Activated T-cell treated with anti-CD3 and anti-CD28 coated beads, Interleukin-2, amount 50 U/mL, for 24 hours (primary cell): ENCODE measurements at regions not wholly inside any gene's neighbourhood (a gene's known extent, or its start where the extent isn't known, plus 50 kb on each side); places are given as distances from the start of the nearest gene placed in this dataset.
"Not testable (repeated sequence)": the region's sequence is repeated elsewhere in the genome, so short reads cannot be mapped to it uniquely, and the experiment has no call there.

Experiments used
- DNase-seq: peaks from one replicate; pipeline ENCODE4 v3.0.0-alpha.2; 2020
- H3K27ac Mint-ChIP-seq: 2 replicates; pipeline ENCODE4 v1.8.0; 2020; ENCODE audit warnings: mild to moderate bottlenecking, mixed read lengths
- H3K27me3 Mint-ChIP-seq: 2 replicates; pipeline ENCODE4 v1.8.0; 2020; ENCODE audit warnings: mixed read lengths
- H3K36me3 Mint-ChIP-seq: 2 replicates; pipeline ENCODE4 v1.8.0; 2020; ENCODE audit warnings: low read depth, mixed read lengths
- H3K4me1 Mint-ChIP-seq: 2 replicates; pipeline ENCODE4 v1.8.0; 2020; ENCODE audit warnings: low read depth, mixed read lengths
- H3K4me3 Mint-ChIP-seq: 2 replicates; pipeline ENCODE4 v1.8.0; 2020; ENCODE audit warnings: mild to moderate bottlenecking, moderate library complexity, mixed read lengths
- H3K9me3 Mint-ChIP-seq: 2 replicates; pipeline ENCODE4 v1.8.0; 2020; ENCODE audit warnings: mixed read lengths

- no peaks in the 10 kb centered on the region for H3K36me3 Mint-ChIP-seq
- H3K27ac Mint-ChIP-seq, result no peak overlapping the region
- no peak overlapping the region for H3K4me3 Mint-ChIP-seq
- H3K4me1 Mint-ChIP-seq, result no peaks in the 10 kb centered on the region
- peaks cover 14% of the 10 kb centered on the region for H3K9me3 Mint-ChIP-seq
- DNase-seq, result no peak
- H3K27me3 Mint-ChIP-seq, result no peaks in the 10 kb centered on the region
These were observed 209.6 kb downstream of the RPRM start for GRCh38 chr2:153268941-153269461.

DNA sequence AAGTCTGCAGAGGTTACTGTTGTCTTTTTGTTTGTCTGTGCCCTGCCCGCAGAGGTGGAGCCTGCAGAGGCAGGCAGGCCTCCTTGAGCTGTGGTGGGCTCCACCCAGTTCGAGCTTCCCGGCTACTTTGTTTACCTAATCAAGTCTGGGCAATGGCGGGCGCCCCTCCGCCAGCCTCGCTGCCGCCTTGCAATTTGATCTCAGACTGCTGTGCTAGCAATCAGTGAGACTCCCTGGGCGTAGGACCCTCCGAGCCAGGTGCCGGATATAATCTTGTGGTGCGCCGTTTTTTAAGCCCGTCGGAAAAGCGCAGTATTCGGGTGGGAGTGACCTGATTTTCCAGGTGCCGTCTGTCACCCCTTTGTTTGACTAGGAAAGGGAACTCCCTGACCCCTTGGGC is 221.7 kb downstream of the RPRM start:
- not testable (repeated sequence) for H3K27me3 Mint-ChIP-seq, H3K4me1 Mint-ChIP-seq, H3K9me3 Mint-ChIP-seq, H3K36me3 Mint-ChIP-seq, DNase-seq, H3K4me3 Mint-ChIP-seq, H3K27ac Mint-ChIP-seq

- H3K27ac Mint-ChIP-seq, H3K27me3 Mint-ChIP-seq, DNase-seq, H3K4me3 Mint-ChIP-seq, H3K36me3 Mint-ChIP-seq, H3K4me1 Mint-ChIP-seq: not testable (repeated sequence)
- H3K9me3 Mint-ChIP-seq, result peaks cover 16% of the 10 kb centered on the region
These were observed 231.9 kb downstream of the RPRM start for GRCh38 chr2:153246636-153247035.

GRCh38 chr2:153235516-153235915 is 243.0 kb downstream of the RPRM start:
- Mint-ChIP-seq H3K4me1 (peaks cover 20% of the 10 kb centered on the region), H3K36me3 (no peaks in the 10 kb centered on the region), H3K27me3 (no peaks in the 10 kb centered on the region), H3K4me3 (no peak overlapping the region), H3K9me3 (no peaks in the 10 kb centered on the region), H3K27ac (peak overlapping the region; percentile 28)
- no peak for DNase-seq

DNA sequence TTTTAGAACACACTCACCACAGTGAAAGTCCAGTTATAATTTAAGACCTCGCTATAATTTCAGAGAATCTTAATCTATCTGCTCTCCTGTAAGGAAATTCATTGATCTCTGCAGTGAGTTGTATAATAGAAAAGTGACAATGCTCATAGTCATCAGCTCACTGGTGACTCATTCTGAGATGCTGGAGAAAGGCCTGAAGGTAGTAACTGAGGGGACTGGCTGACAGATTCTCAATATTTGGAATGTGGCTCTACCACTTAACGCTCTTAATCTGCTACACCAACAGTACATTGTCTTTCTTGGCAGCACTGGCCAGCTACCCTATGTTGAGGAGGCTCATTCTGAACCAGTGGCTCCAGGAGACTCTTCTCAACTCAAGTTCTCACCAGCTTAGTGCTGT is 246.1 kb downstream of the RPRM start:
- no peak overlapping the region for H3K27ac Mint-ChIP-seq
- H3K9me3 Mint-ChIP-seq, result peaks cover 2% of the 10 kb centered on the region
- no peak for DNase-seq
- H3K4me1 Mint-ChIP-seq, result peaks cover 20% of the 10 kb centered on the region
- no peaks in the 10 kb centered on the region for H3K27me3 Mint-ChIP-seq
- no peaks in the 10 kb centered on the region for H3K36me3 Mint-ChIP-seq
- H3K4me3 Mint-ChIP-seq, result no peak overlapping the region

- peaks cover 18% of the 10 kb centered on the region for H3K4me1 Mint-ChIP-seq
- H3K9me3 Mint-ChIP-seq, result peaks cover 11% of the 10 kb centered on the region
- H3K36me3 Mint-ChIP-seq, result no peaks in the 10 kb centered on the region
- no peak for DNase-seq
- no peak overlapping the region for H3K27ac Mint-ChIP-seq
- H3K4me3 Mint-ChIP-seq, result no peak overlapping the region
- no peaks in the 10 kb centered on the region for H3K27me3 Mint-ChIP-seq
These were observed 247.6 kb downstream of the RPRM start for GRCh38 chr2:153230977-153231376.

DNA sequence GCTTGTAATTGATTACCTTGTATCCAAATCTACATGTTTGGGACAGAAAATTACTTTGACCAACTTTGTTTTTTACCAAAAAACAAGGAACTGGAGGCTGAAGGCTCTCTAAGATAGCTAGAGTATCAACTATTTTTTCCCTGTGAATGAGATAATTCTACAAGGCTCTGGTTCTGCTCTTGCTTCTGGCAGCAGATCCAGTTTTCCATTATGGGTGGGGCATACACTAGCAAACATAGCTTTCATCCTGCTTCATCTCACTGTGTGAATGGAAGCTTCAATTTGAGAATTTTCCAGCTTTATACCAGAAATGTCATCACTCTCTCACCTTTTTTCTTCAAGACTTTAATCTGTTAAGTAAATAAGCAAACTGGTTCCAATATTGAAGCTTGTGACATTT is 249.7 kb downstream of the RPRM start:
- H3K9me3 Mint-ChIP-seq, result peaks cover 17% of the 10 kb centered on the region
- H3K27me3 Mint-ChIP-seq, result no peaks in the 10 kb centered on the region

DNA sequence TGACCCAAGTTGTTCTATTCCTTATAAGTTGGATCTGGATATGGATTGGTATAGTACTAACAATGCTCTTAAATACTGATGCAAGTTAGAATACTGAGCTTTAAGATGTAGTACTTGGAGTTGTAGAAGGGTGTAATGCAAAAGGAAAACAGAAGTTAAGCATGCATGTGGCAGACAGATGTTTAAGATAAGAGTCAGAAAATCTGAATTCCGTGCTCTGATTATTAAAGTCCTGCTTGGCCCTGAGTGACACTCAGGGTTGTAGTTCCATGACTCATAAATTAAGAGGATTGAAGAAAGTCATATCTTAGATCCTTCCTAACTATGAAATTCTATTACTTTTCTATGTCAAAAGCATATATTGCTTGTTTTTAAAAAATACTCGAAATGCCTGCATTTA is 250.6 kb downstream of the RPRM start:
- Mint-ChIP-seq H3K27me3 (no peaks in the 10 kb centered on the region), H3K4me1 (no peaks in the 10 kb centered on the region), H3K27ac (no peak overlapping the region), H3K36me3 (no peaks in the 10 kb centered on the region), H3K4me3 (no peak overlapping the region), H3K9me3 (peaks cover 18% of the 10 kb centered on the region)
- no peak for DNase-seq

More for the DNA sequence above, 249.7 kb downstream of the RPRM start:
- H3K36me3 Mint-ChIP-seq, result no peaks in the 10 kb centered on the region
- H3K4me1 Mint-ChIP-seq, result no peaks in the 10 kb centered on the region
- DNase-seq, result no peak
- H3K4me3 Mint-ChIP-seq, result no peak overlapping the region
- H3K27ac Mint-ChIP-seq, result no peak overlapping the region

GRCh38 chr2:153222231-153223165 is 256.1 kb downstream of the RPRM start:
- H3K27me3 Mint-ChIP-seq, result no peaks in the 10 kb centered on the region
- no peaks in the 10 kb centered on the region for H3K36me3 Mint-ChIP-seq
- H3K4me3 Mint-ChIP-seq, result no peak overlapping the region
- H3K9me3 Mint-ChIP-seq, result peaks cover 16% of the 10 kb centered on the region
- H3K4me1 Mint-ChIP-seq, result no peaks in the 10 kb centered on the region
- DNase-seq, result no peak
- H3K27ac Mint-ChIP-seq, result no peak overlapping the region

DNA sequence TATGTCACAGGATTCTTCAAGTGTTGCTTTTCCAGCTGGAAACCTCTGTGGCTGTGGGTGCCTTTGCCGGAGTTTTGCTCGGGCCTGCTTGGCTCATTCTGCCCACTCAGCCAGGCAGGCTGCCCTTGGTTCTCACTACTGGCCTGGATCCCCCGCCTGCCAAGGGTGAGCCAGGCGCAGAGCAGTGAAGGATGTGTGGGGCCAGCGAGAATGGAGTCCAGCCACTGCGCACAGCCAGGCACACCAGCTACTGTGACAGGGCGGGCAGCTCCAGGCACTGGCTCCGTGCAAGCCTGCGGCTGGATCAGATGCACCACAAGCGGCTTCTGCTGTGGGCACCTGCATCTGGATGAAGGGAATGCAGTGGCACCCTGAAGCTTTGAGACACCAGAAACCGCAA is 257.1 kb downstream of the RPRM start:
- no peak overlapping the region for H3K4me3 Mint-ChIP-seq
- H3K27ac Mint-ChIP-seq, result no peak overlapping the region
- H3K36me3 Mint-ChIP-seq, result no peaks in the 10 kb centered on the region

GRCh38 chr2:153221087-153221486 is 257.5 kb downstream of the RPRM start:
- H3K36me3 Mint-ChIP-seq, result no peaks in the 10 kb centered on the region
- no peaks in the 10 kb centered on the region for H3K4me1 Mint-ChIP-seq
- peaks cover 7% of the 10 kb centered on the region for H3K9me3 Mint-ChIP-seq
- H3K27ac Mint-ChIP-seq, result no peak overlapping the region
- H3K4me3 Mint-ChIP-seq, result no peak overlapping the region
- DNase-seq, result no peak
- no peaks in the 10 kb centered on the region for H3K27me3 Mint-ChIP-seq

More for the DNA sequence above, 257.1 kb downstream of the RPRM start:
- Mint-ChIP-seq H3K9me3 (peaks cover 8% of the 10 kb centered on the region), H3K4me1 (no peaks in the 10 kb centered on the region), H3K27me3 (no peaks in the 10 kb centered on the region)
- no peak for DNase-seq

- Mint-ChIP-seq H3K27me3 (no peaks in the 10 kb centered on the region), H3K27ac (no peak overlapping the region), H3K4me3 (no peak overlapping the region), H3K9me3 (no peaks in the 10 kb centered on the region), H3K4me1 (no peaks in the 10 kb centered on the region), H3K36me3 (no peaks in the 10 kb centered on the region)
- DNase-seq, result no peak
These were observed 259.7 kb downstream of the RPRM start for GRCh38 chr2:153218851-153219250.

DNA sequence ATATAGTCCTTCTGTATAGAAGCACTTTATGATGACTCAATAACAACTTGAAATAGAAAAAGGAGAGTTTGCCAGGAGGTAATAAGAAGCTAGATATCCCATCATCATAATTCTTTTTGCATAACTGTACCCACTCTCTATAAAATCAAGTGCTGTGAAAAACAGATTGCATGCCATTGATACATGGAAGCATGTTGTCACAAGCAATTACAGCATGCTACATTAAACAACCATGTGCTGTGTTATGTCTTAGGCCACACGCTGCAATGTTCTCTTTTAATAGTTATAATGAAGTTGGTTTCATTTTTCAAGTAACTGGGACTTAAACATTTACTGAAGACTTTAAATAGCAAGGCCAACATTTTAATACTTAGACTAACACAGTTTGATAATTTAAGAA is 264.2 kb downstream of the RPRM start:
- no peaks in the 10 kb centered on the region for H3K4me1 Mint-ChIP-seq
- H3K9me3 Mint-ChIP-seq, result no peaks in the 10 kb centered on the region
- H3K27ac Mint-ChIP-seq, result no peak overlapping the region
- no peak for DNase-seq
- no peaks in the 10 kb centered on the region for H3K36me3 Mint-ChIP-seq
- no peaks in the 10 kb centered on the region for H3K27me3 Mint-ChIP-seq
- no peak overlapping the region for H3K4me3 Mint-ChIP-seq

DNA sequence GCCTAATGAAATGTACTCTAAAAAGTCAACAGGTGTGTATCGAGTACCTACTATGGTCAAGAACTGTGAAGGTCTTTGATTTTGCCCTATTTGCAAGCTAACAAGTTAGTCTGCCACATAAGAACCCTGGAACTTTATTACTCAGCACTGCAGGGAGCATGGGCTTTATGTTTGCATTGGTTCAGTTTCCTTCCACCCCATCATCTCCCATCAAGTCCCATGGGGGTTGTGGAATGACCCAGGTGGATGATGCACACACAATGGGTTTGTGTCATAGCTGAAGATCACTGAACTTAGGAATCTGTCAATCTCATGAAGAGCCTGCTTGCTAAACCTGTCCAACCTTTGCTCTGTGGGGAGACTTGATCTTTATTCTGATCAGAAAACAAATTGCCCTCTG is 265.5 kb downstream of the RPRM start:
- Mint-ChIP-seq H3K36me3 (no peaks in the 10 kb centered on the region), H3K27me3 (no peaks in the 10 kb centered on the region), H3K4me3 (no peak overlapping the region), H3K9me3 (no peaks in the 10 kb centered on the region), H3K4me1 (no peaks in the 10 kb centered on the region), H3K27ac (no peak overlapping the region)
- DNase-seq, result no peak
